SK-N-SH treated with all-trans-retinoic acid at 6 μM for 48 hours (cell line): ENCODE measurements at regions not wholly inside any gene's neighbourhood (a gene's known extent, or its start where the extent isn't known, plus 50 kb on each side); places are given as distances from the start of the nearest gene placed in this dataset.

Experiments used
- ATAC-seq: fragments of 200-7000 bp; cut with Tn5 transposase; 3 replicates; pipeline ENCODE4 v1.9.1; 2020; ENCODE audit warnings: mild to moderate bottlenecking, moderate library complexity
- ARNTL ChIP-seq: fragments of 450-650 bp; formaldehyde crosslinking; IDR thresholded peaks from 2 replicates; pipeline ENCODE4 v1.5.0; 2020; ENCODE audit warnings: low read depth, mild to moderate bottlenecking, moderate library complexity, borderline replicate concordance
- BACH2 ChIP-seq: fragments of 250-450 bp; sonication (Bioruptor Pico); IDR thresholded peaks from 2 replicates; pipeline ENCODE4 v1.9.0; 2021; ENCODE audit warnings: mild to moderate bottlenecking, borderline replicate concordance
- CREB5 ChIP-seq: fragments of 250-450 bp; sonication (Bioruptor Pico); IDR thresholded peaks from 2 replicates; pipeline ENCODE4 v1.5.1; 2020; ENCODE audit warnings: low read depth, mild to moderate bottlenecking, moderate library complexity
- CSDC2 ChIP-seq: fragments of 250-450 bp; sonication (Bioruptor Pico); IDR thresholded peaks from 2 replicates; pipeline ENCODE4 v1.5.0; 2020; ENCODE audit warnings: mild to moderate bottlenecking, moderate library complexity
- ESRRG ChIP-seq: fragments of 250-450 bp; sonication (Bioruptor Pico); IDR thresholded peaks from 2 replicates; pipeline ENCODE4 v1.6.1; 2021; ENCODE audit warnings: mild to moderate bottlenecking
- GLIS3 ChIP-seq: fragments of 250-450 bp; sonication (Bioruptor Pico); IDR thresholded peaks from 2 replicates; pipeline ENCODE4 v1.5.0; 2020; ENCODE audit warnings: mild to moderate bottlenecking, moderate library complexity
- ISL1 ChIP-seq: fragments of 250-450 bp; sonication (Bioruptor Pico); IDR thresholded peaks from 2 replicates; pipeline ENCODE4 v2.1.2; 2022; ENCODE audit warnings: mild to moderate bottlenecking, moderate library complexity
- OSR1 ChIP-seq: fragments of 250-450 bp; sonication (Bioruptor Pico); IDR thresholded peaks from 2 replicates; pipeline ENCODE4 v1.8.0; 2022; ENCODE audit warnings: moderate library complexity, mild to moderate bottlenecking, inconsistent platforms
- POU6F1 ChIP-seq: fragments of 250-450 bp; sonication (Bioruptor Pico); IDR thresholded peaks from 2 replicates; pipeline ENCODE4 v1.8.0; 2021; ENCODE audit warnings: low read depth, mild to moderate bottlenecking, moderate library complexity, borderline replicate concordance
- PPARA ChIP-seq: fragments of 250-450 bp; sonication (Bioruptor Pico); IDR thresholded peaks from 2 replicates; pipeline ENCODE4 v1.5.0; 2020; ENCODE audit warnings: mild to moderate bottlenecking, borderline replicate concordance
- RARB ChIP-seq: fragments of 250-450 bp; sonication (Bioruptor Pico); IDR thresholded peaks from 2 replicates; pipeline ENCODE4 v1.8.0; 2021; ENCODE audit warnings: mild to moderate bottlenecking, moderate library complexity
- SNAI2 ChIP-seq: fragments of 250-450 bp; sonication (Bioruptor Pico); IDR thresholded peaks from 2 replicates; pipeline ENCODE4 v1.5.0; 2020; ENCODE audit warnings: mild to moderate bottlenecking, moderate library complexity
- TCF4 ChIP-seq: fragments of 250-450 bp; sonication (Bioruptor Pico); IDR thresholded peaks from 2 replicates; pipeline ENCODE4 v1.8.0; 2021; ENCODE audit warnings: mild to moderate bottlenecking, moderate library complexity, borderline replicate concordance
- TOX ChIP-seq: fragments of 250-450 bp; sonication (Bioruptor Pico); IDR thresholded peaks from 2 replicates; pipeline ENCODE4 v1.8.0; 2021; ENCODE audit warnings: mild to moderate bottlenecking, moderate library complexity, borderline replicate concordance
- ZC3H10 ChIP-seq: fragments of 250-450 bp; sonication (Bioruptor Pico); IDR thresholded peaks from 2 replicates; pipeline ENCODE4 v1.5.1; 2021; ENCODE audit warnings: mild to moderate bottlenecking, moderate library complexity
- ZFP3 ChIP-seq: fragments of 250-450 bp; sonication (Bioruptor Pico); IDR thresholded peaks from 2 replicates; pipeline ENCODE4 v1.5.0; 2020; ENCODE audit warnings: mild to moderate bottlenecking, moderate library complexity
- ZNF565 ChIP-seq: fragments of 450-650 bp; formaldehyde crosslinking; conservative IDR thresholded peaks from 2 replicates; pipeline ENCODE4 v1.5.0; 2020; ENCODE audit warnings: low read depth, mild to moderate bottlenecking, moderate library complexity
- ZNF70 ChIP-seq: fragments of 450-650 bp; formaldehyde crosslinking; IDR thresholded peaks from 2 replicates; pipeline ENCODE4 v1.5.0; 2020; ENCODE audit warnings: mild to moderate bottlenecking, moderate library complexity
- ZNF8 ChIP-seq: fragments of 450-650 bp; formaldehyde crosslinking; IDR thresholded peaks from 2 replicates; pipeline ENCODE4 v1.5.0; 2020; ENCODE audit warnings: mild to moderate bottlenecking, moderate library complexity
- TF ChIP-seq, protein P1 (sequence below): fragments of 250-450 bp; sonication (Bioruptor Pico); IDR thresholded peaks from 2 replicates; pipeline ENCODE4 v1.8.0; 2020; ENCODE audit warnings: mild to moderate bottlenecking, moderate library complexity, borderline replicate concordance
- TF ChIP-seq, protein P2 (sequence below): fragments of 250-450 bp; sonication (Bioruptor Pico); IDR thresholded peaks from 2 replicates; pipeline ENCODE4 v1.5.0; 2020; ENCODE audit warnings: mild to moderate bottlenecking, moderate library complexity
- TF ChIP-seq, protein P3 (sequence below): fragments of 250-450 bp; sonication (Bioruptor Pico); IDR thresholded peaks from 2 replicates; pipeline ENCODE4 v1.5.1; 2021; ENCODE audit warnings: mild to moderate bottlenecking, moderate library complexity

DNA sequence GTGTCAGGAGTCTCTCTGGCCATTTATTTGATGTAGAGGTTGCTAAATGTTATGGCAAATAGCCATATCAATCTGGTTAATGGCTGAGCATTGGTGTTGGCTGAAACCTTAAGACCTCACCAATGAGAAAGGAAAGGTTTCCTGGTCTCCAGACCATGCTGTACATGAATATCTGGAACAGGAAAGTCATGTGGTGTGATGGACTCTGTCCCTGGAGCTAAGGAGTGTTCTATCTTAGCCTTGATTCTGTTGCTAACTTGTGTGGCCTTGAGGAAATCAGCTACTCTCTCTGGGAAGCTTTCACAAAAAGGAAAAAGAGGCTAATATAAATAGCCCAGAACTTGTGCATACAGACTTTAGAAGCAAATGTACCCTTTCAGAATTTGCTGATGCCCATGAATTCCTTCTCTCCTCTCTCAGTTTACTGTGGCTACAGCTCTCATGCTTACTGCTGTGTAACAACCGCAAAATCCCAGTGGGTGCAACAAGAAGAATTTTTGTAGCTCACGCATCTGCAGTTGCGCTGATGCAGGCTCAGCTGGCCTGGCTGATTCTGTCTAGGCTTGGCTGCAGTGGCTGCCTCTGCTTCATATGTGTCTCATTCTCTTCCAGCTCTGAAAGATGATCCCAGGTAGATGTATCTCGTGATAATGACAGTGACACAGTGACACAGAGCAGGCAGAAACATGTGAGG lies 287.5 kb downstream of the NPIPA8 start:
- no peak for ATAC-seq
- no peak for TF ChIP-seq POU6F1
- TF ChIP-seq, protein P1, sequence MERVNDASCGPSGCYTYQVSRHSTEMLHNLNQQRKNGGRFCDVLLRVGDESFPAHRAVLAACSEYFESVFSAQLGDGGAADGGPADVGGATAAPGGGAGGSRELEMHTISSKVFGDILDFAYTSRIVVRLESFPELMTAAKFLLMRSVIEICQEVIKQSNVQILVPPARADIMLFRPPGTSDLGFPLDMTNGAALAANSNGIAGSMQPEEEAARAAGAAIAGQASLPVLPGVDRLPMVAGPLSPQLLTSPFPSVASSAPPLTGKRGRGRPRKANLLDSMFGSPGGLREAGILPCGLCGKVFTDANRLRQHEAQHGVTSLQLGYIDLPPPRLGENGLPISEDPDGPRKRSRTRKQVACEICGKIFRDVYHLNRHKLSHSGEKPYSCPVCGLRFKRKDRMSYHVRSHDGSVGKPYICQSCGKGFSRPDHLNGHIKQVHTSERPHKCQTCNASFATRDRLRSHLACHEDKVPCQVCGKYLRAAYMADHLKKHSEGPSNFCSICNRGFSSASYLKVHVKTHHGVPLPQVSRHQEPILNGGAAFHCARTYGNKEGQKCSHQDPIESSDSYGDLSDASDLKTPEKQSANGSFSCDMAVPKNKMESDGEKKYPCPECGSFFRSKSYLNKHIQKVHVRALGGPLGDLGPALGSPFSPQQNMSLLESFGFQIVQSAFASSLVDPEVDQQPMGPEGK (CRISPR knock-in tag) = no peak
- TF ChIP-seq ARNTL (CRISPR knock-in tag) = no peak
- no peak for TF ChIP-seq GLIS3
- TF ChIP-seq ESRRG (CRISPR knock-in tag) = no peak
- no peak for TF ChIP-seq CSDC2 (CRISPR knock-in tag)
- no peak for TF ChIP-seq ZFP3 (CRISPR knock-in tag)
- TF ChIP-seq, protein P2, sequence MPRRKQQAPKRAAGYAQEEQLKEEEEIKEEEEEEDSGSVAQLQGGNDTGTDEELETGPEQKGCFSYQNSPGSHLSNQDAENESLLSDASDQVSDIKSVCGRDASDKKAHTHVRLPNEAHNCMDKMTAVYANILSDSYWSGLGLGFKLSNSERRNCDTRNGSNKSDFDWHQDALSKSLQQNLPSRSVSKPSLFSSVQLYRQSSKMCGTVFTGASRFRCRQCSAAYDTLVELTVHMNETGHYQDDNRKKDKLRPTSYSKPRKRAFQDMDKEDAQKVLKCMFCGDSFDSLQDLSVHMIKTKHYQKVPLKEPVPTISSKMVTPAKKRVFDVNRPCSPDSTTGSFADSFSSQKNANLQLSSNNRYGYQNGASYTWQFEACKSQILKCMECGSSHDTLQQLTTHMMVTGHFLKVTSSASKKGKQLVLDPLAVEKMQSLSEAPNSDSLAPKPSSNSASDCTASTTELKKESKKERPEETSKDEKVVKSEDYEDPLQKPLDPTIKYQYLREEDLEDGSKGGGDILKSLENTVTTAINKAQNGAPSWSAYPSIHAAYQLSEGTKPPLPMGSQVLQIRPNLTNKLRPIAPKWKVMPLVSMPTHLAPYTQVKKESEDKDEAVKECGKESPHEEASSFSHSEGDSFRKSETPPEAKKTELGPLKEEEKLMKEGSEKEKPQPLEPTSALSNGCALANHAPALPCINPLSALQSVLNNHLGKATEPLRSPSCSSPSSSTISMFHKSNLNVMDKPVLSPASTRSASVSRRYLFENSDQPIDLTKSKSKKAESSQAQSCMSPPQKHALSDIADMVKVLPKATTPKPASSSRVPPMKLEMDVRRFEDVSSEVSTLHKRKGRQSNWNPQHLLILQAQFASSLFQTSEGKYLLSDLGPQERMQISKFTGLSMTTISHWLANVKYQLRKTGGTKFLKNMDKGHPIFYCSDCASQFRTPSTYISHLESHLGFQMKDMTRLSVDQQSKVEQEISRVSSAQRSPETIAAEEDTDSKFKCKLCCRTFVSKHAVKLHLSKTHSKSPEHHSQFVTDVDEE (CRISPR knock-in tag) = no peak
- no peak for TF ChIP-seq OSR1
- TF ChIP-seq ZNF70 = no peak
- TF ChIP-seq ZNF565 = no peak
- TF ChIP-seq ZC3H10 = no peak
- TF ChIP-seq PPARA (CRISPR knock-in tag) = no peak
- TF ChIP-seq TOX (CRISPR knock-in tag) = no peak
- no peak for TF ChIP-seq RARB (CRISPR knock-in tag)
- TF ChIP-seq BACH2 = no peak

DNA sequence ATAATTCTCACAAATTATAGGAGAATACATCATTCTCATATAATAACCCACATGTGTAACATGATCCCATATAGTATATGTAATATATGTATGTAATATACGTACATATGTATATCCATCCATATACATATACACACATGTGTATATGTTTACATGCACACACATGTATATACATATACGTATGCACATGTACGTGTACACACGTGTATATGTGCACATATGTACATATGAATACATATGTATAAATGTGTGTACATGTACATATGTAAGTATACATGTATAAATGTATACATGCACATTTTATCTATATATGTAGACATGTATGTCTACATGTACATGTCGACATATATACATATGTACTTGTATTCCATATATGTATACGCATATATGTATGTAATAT lies 288.8 kb downstream of the NPIPA8 start:
- no peak for ATAC-seq
- no peak for TF ChIP-seq ZNF70
- no peak for TF ChIP-seq TOX (CRISPR knock-in tag)
- no peak for TF ChIP-seq ESRRG (CRISPR knock-in tag)
- TF ChIP-seq BACH2 = no peak
- TF ChIP-seq ZNF8 (CRISPR knock-in tag) = no peak
- TF ChIP-seq TCF4 (CRISPR knock-in tag) = no peak
- TF ChIP-seq ZFP3 (CRISPR knock-in tag) = no peak
- no peak for TF ChIP-seq ZC3H10
- TF ChIP-seq GLIS3 = no peak

DNA sequence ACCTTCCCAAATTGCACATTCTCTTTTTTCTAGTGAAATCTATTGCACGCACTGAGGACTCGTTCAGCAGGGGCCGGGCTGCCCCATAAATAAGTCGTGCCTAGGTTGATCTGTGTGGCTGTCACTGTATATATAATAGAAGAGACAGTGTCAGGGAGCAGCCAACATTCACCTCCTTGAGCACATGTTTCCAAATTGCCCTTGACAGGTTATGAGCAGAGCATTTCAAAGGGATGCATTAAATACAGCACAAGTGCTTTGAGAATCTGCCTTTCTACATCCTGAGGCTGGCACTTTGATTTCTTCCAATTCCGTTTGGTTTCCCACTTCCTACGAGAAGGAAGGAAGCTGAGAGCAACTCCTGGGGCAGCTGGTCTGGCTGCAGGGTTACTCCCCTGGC lies 291.2 kb downstream of the NPIPA8 start:
- no peak for ATAC-seq
- TF ChIP-seq ZNF70 (no peak), BACH2 (no peak), OSR1 (no peak), ESRRG (CRISPR knock-in tag) (no peak), ZFP3 (CRISPR knock-in tag) (no peak), SNAI2 (CRISPR knock-in tag) (no peak), TOX (CRISPR knock-in tag) (no peak), RARB (CRISPR knock-in tag) (no peak), ZC3H10 (no peak), ZNF8 (CRISPR knock-in tag) (no peak), CREB5 (CRISPR knock-in tag) (no peak), TCF4 (CRISPR knock-in tag) (no peak), ZNF565 (no peak), ISL1 (CRISPR knock-in tag) (no peak), ARNTL (CRISPR knock-in tag) (no peak)
- TF ChIP-seq, protein P3, sequence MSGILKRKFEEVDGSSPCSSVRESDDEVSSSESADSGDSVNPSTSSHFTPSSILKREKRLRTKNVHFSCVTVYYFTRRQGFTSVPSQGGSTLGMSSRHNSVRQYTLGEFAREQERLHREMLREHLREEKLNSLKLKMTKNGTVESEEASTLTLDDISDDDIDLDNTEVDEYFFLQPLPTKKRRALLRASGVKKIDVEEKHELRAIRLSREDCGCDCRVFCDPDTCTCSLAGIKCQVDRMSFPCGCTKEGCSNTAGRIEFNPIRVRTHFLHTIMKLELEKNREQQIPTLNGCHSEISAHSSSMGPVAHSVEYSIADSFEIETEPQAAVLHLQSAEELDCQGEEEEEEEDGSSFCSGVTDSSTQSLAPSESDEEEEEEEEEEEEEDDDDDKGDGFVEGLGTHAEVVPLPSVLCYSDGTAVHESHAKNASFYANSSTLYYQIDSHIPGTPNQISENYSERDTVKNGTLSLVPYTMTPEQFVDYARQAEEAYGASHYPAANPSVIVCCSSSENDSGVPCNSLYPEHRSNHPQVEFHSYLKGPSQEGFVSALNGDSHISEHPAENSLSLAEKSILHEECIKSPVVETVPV (CRISPR knock-in tag) = no peak
